HFFc6 (cell line): ENCODE measurements at regions not wholly inside any gene's neighbourhood (a gene's known extent, or its start where the extent isn't known, plus 50 kb on each side); places are given as distances from the start of the nearest gene placed in this dataset.
"Not testable (repeated sequence)": the region's sequence is repeated elsewhere in the genome, so short reads cannot be mapped to it uniquely, and the experiment has no call there.

Experiments used
- DNase-seq: peaks from one replicate; pipeline ENCODE4 v3.0.0-alpha.2; 2018
- H3K27ac Mint-ChIP-seq: 2 replicates; pipeline ENCODE4 v1.8.0; 2020; ENCODE audit warnings: mild to moderate bottlenecking, mixed read lengths
- H3K27me3 Mint-ChIP-seq: 2 replicates; pipeline ENCODE4 v1.8.0; 2021; ENCODE audit warnings: mild to moderate bottlenecking, moderate library complexity, mixed read lengths; ENCODE audit not compliant: insufficient read depth
- H3K36me3 Mint-ChIP-seq: 2 replicates; pipeline ENCODE4 v1.8.0; 2021; ENCODE audit warnings: low read depth, mixed read lengths
- H3K4me1 Mint-ChIP-seq: 2 replicates; pipeline ENCODE4 v1.8.0; 2020; ENCODE audit warnings: low read depth, mixed read lengths
- H3K4me3 Mint-ChIP-seq: 2 replicates; pipeline ENCODE4 v1.8.0; 2020; ENCODE audit warnings: mild to moderate bottlenecking, moderate library complexity, mixed read lengths
- H3K9me3 Mint-ChIP-seq: 2 replicates; pipeline ENCODE4 v1.8.0; 2020; ENCODE audit warnings: mild to moderate bottlenecking, mixed read lengths
- TF ChIP-seq, protein P1 (sequence below): fragments of 200-600 bp; sonication (generic); IDR thresholded peaks from 2 replicates; pipeline ENCODE4 v1.5.0; 2021; ENCODE audit warnings: antibody characterized with exemption, mild to moderate bottlenecking

DNA sequence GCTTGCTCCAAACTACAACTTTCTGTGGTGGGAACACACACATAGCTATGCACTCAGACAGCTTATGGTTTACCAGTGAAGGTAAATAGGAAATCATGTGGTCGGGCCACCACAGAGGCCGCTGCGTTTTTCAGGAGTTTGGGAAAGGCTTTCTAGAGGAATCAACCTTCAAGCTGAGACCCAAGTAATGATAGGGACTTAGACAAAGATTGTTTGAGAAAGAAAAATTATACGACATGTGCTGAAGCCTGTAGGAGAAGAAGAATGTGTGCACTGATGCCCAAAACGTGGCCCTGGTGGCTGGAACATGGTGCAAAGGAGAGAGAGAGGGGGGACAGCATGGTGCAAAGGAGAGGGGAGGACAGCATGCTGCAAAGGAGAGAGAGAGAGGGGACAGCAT lies 61.2 kb upstream of the VIPR2 start:
- Mint-ChIP-seq H3K4me1 (no peaks in the 10 kb centered on the region), H3K27ac (no peak overlapping the region), H3K4me3 (no peak overlapping the region), H3K27me3 (no peaks in the 10 kb centered on the region), H3K9me3 (peaks cover 38% of the 10 kb centered on the region), H3K36me3 (no peaks in the 10 kb centered on the region)
- DNase-seq: no peak
- TF ChIP-seq, protein P1, sequence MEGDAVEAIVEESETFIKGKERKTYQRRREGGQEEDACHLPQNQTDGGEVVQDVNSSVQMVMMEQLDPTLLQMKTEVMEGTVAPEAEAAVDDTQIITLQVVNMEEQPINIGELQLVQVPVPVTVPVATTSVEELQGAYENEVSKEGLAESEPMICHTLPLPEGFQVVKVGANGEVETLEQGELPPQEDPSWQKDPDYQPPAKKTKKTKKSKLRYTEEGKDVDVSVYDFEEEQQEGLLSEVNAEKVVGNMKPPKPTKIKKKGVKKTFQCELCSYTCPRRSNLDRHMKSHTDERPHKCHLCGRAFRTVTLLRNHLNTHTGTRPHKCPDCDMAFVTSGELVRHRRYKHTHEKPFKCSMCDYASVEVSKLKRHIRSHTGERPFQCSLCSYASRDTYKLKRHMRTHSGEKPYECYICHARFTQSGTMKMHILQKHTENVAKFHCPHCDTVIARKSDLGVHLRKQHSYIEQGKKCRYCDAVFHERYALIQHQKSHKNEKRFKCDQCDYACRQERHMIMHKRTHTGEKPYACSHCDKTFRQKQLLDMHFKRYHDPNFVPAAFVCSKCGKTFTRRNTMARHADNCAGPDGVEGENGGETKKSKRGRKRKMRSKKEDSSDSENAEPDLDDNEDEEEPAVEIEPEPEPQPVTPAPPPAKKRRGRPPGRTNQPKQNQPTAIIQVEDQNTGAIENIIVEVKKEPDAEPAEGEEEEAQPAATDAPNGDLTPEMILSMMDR: no peak

DNA sequence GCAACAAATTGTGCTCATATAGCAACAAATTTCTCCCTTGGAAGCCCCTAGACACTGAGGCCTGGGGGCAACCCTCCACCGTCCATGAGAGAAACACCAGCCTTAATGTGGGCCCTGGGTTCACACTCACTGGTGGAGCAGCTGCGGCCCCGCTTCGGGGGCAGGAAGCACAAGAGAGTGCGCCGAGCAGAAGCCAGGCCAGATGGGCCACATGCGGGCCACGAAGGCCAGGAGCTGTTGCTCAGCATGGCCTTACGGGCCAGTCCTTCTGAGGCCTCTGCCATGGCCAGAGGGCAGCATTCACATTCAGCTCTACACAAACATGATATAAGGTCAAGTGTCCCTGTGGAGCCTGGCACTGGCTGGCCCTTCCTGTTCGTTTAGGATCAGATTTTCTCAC lies 60.0 kb upstream of the VIPR2 start:
- no peaks in the 10 kb centered on the region for H3K27me3 Mint-ChIP-seq
- H3K4me1 Mint-ChIP-seq: no peaks in the 10 kb centered on the region
- no peak for DNase-seq
- no peak overlapping the region for H3K27ac Mint-ChIP-seq
- no peak overlapping the region for H3K4me3 Mint-ChIP-seq
- H3K36me3 Mint-ChIP-seq: no peaks in the 10 kb centered on the region
- TF ChIP-seq, protein P1: no peak
- peaks cover 38% of the 10 kb centered on the region for H3K9me3 Mint-ChIP-seq

DNA sequence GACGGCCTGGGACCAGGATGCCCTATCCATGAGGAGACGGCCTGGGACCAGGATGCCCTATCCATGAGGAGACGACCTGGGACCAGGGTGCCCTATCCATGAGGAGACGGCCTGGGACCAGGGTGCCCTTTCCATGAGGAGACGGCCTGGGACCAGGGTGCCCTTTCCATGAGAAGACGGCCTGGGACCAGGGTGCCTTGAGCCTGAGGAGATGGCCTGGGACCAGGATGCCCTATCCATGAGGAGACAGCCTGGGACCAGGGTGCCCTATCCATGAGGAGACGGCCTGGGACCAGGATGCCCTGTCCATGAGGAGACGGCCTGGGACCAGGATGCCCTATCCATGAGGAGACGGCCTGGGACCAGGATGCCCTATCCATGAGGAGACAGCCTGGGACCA lies 58.6 kb upstream of the VIPR2 start:
- not testable (repeated sequence) for DNase-seq, H3K4me1 Mint-ChIP-seq, H3K27ac Mint-ChIP-seq, H3K4me3 Mint-ChIP-seq, H3K27me3 Mint-ChIP-seq, H3K36me3 Mint-ChIP-seq
- peaks cover 48% of the 10 kb centered on the region for H3K9me3 Mint-ChIP-seq

DNA sequence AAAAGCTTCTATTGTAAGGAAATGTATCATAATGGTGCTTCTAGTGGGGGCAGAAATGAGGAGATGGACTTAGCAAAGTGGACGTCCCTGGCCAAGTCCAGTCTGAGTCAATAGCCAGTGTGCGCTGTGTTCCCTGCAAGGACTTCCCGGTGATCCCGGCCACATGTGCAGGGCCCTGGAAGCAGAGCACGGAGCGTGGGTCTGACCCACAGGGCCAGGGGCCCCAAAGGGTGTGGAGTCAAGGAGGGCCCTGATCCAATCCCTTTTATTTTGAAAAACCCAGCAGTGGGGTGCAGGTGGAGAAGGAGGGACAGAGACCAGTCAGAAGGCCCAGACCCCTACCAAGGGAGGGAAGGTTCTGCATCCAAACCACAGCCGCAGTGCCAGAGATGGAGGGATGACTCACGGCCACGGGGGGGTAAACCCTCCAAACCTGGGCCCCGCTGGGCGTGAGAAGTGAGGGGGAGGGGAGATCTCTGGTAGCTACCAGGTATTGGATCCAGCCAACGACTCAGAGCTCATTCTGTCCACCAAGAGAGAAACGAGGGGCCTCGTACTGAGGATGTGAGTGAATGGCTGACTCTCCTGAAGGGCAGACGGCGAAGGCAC lies 57.2 kb upstream of the VIPR2 start:
- H3K36me3 Mint-ChIP-seq: no peaks in the 10 kb centered on the region
- H3K4me1 Mint-ChIP-seq: no peaks in the 10 kb centered on the region
- DNase-seq: no peak
- H3K9me3 Mint-ChIP-seq: peaks cover 60% of the 10 kb centered on the region
- TF ChIP-seq, protein P1: no peak
- H3K4me3 Mint-ChIP-seq: no peak overlapping the region
- no peaks in the 10 kb centered on the region for H3K27me3 Mint-ChIP-seq
- H3K27ac Mint-ChIP-seq: no peak overlapping the region

DNA sequence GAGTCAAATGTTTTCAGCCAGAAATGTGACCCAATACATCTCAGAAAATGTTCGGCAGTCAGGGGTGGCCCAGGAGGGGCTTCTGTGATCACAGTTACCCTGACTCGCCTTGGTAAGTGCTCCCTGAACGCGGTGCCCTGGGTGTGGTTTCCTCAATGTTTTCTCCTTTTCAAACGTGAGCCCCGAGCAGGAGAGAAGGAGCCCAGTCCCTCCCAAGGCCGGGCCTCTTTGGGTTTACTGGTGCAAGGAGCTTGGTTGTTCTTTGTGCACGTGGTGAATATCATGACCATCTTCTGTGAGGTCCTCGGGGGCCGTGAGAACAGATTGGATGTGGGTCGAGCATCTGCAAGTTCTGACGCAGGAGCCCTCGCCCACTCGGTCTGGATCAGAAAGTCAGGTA lies 55.8 kb upstream of the VIPR2 start:
- no peak overlapping the region for H3K4me3 Mint-ChIP-seq
- H3K4me1 Mint-ChIP-seq: no peaks in the 10 kb centered on the region
- TF ChIP-seq, protein P1: no peak
- H3K9me3 Mint-ChIP-seq: peaks cover 57% of the 10 kb centered on the region
- no peaks in the 10 kb centered on the region for H3K36me3 Mint-ChIP-seq
- no peak for DNase-seq
- no peak overlapping the region for H3K27ac Mint-ChIP-seq
- no peaks in the 10 kb centered on the region for H3K27me3 Mint-ChIP-seq

DNA sequence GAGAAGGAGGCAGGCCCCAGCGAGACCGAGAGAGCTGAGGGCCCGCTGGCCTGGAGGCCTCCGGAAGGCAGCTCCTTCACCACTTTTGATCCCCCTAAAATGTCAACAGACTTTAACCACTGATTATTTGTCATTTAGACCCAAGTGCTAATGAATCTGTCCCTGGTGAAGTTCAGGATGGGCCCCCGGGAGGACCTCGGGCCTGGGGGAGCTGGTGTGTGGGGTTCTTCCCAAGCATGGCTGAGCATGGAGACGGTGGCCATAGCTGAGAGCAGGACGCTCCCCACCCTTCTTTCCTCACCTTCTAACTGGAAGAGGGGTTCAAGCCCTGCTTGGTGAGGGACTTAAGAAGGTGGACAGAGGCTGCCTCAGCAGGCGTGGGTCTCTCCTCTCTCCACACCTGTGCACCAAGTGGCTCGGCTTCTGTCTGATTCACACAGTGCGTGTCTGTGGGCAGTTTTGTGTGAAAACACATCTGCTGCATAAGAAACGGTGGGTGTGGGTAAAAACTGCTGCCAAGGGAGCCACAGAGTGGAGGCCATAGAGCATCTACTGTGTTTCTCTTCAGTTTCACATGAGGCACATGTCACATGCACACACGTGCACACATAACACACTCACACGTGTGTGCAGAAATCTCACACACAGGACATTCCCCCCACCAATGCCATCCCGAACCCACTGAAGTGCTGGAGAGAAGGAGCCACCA lies 53.5 kb upstream of the VIPR2 start:
- H3K9me3 Mint-ChIP-seq: peaks cover 44% of the 10 kb centered on the region
- H3K27ac Mint-ChIP-seq: no peak overlapping the region
- H3K4me3 Mint-ChIP-seq: no peak overlapping the region
- no peak for DNase-seq
- TF ChIP-seq, protein P1: no peak
- no peaks in the 10 kb centered on the region for H3K36me3 Mint-ChIP-seq
- H3K4me1 Mint-ChIP-seq: no peaks in the 10 kb centered on the region
- no peaks in the 10 kb centered on the region for H3K27me3 Mint-ChIP-seq
